WTC11 (cell line): ENCODE measurements at regions not wholly inside any gene's neighbourhood (a gene's known extent, or its start where the extent isn't known, plus 50 kb on each side); places are given as distances from the start of the nearest gene placed in this dataset.

Experiments used
- ATAC-seq: fragments of 200-7000 bp; cut with Tn5 transposase; 2 replicates; pipeline ENCODE4 v1.10.0; 2021; ENCODE audit warnings: mild to moderate bottlenecking, moderate library complexity
- CTCF ChIA-PET: fragments of 300-600 bp; sonication (Branson Sonifier 250); formaldehyde crosslinking; loops from one replicate; lab custom pipeline; 2021; ENCODE audit warnings: antibody characterized with exemption; lab: Charles Lee
- POLR2A ChIA-PET: fragments of 350-600 bp; sonication (Branson Sonifier 250); formaldehyde crosslinking; loops from one replicate; lab custom pipeline; 2021; ENCODE audit warnings: antibody characterized with exemption; lab: Charles Lee
- DNase-seq: peaks from one replicate; pipeline ENCODE4 v3.0.0; 2021; ENCODE audit warnings: low spot score
- H3K27ac Mint-ChIP-seq: 2 replicates; pipeline ENCODE4 v1.8.0; 2021; ENCODE audit warnings: mixed read lengths
- H3K27me3 Mint-ChIP-seq: 2 replicates; pipeline ENCODE4 v1.8.0; 2021; ENCODE audit warnings: low read depth, mild to moderate bottlenecking, moderate library complexity, mixed read lengths
- H3K36me3 Mint-ChIP-seq: 2 replicates; pipeline ENCODE4 v1.8.0; 2021; ENCODE audit warnings: mixed read lengths
- H3K4me1 Mint-ChIP-seq: 2 replicates; pipeline ENCODE4 v1.8.0; 2022; ENCODE audit warnings: mixed read lengths
- H3K4me3 Mint-ChIP-seq: 2 replicates; pipeline ENCODE4 v1.8.0; 2021; ENCODE audit warnings: mild to moderate bottlenecking, moderate library complexity, mixed read lengths
- H3K9me3 Mint-ChIP-seq: 2 replicates; pipeline ENCODE4 v1.8.0; 2021; ENCODE audit warnings: mixed read lengths
- AFF4 ChIP-seq: sonication (generic); formaldehyde crosslinking; IDR thresholded peaks from 2 replicates; pipeline ENCODE4 v1.8.1; 2023; ENCODE audit warnings: mild to moderate bottlenecking, missing genetic modification reagents, borderline replicate concordance
- CDX4 ChIP-seq: fragments of 250-450 bp; sonication (Bioruptor Pico); IDR thresholded peaks from 2 replicates; pipeline ENCODE4 v1.9.0; 2021; ENCODE audit warnings: moderate library complexity, mild to moderate bottlenecking, inconsistent platforms, borderline replicate concordance
- ERG ChIP-seq: fragments of 250-450 bp; sonication (Bioruptor Pico); IDR thresholded peaks from 2 replicates; pipeline ENCODE4 v1.8.0; 2021; ENCODE audit warnings: mild to moderate bottlenecking
- HMGA2 ChIP-seq: fragments of 250-450 bp; sonication (Bioruptor Pico); IDR thresholded peaks from 2 replicates; pipeline ENCODE4 v1.4.0; 2021; ENCODE audit warnings: mild to moderate bottlenecking, moderate library complexity
- MYBL2 ChIP-seq: sonication (generic); formaldehyde crosslinking; IDR thresholded peaks from 2 replicates; pipeline ENCODE4 v1.8.1; 2023; ENCODE audit warnings: mild to moderate bottlenecking, moderate library complexity, missing genetic modification reagents
- NR1H2 ChIP-seq: sonication (generic); formaldehyde crosslinking; IDR thresholded peaks from 2 replicates; pipeline ENCODE4 v1.9.0; 2021; ENCODE audit warnings: mild to moderate bottlenecking, moderate library complexity, missing genetic modification reagents
- OVOL2 ChIP-seq: fragments of 250-450 bp; sonication (Bioruptor Pico); IDR thresholded peaks from 2 replicates; pipeline ENCODE4 v1.9.0; 2021; ENCODE audit warnings: mild to moderate bottlenecking, borderline replicate concordance
- PREB ChIP-seq: sonication (generic); formaldehyde crosslinking; IDR thresholded peaks from 2 replicates; pipeline ENCODE4 v1.8.1; 2022; ENCODE audit warnings: mild to moderate bottlenecking, missing genetic modification reagents, moderate library complexity, borderline replicate concordance
- SOX15 ChIP-seq: fragments of 250-450 bp; sonication (Bioruptor Pico); IDR thresholded peaks from 2 replicates; pipeline ENCODE4 v1.9.0; 2021; ENCODE audit warnings: mild to moderate bottlenecking
- TCF7 ChIP-seq: sonication (generic); formaldehyde crosslinking; IDR thresholded peaks from 2 replicates; pipeline ENCODE4 v1.8.0; 2022; ENCODE audit warnings: mild to moderate bottlenecking, low read depth, missing genetic modification reagents, moderate library complexity
- TEAD1 ChIP-seq: sonication (generic); formaldehyde crosslinking; IDR thresholded peaks from 2 replicates; pipeline ENCODE4 v1.8.0; 2022; ENCODE audit warnings: mild to moderate bottlenecking, missing genetic modification reagents
- TP53 ChIP-seq: sonication (generic); formaldehyde crosslinking; IDR thresholded peaks from 2 replicates; pipeline ENCODE4 v1.8.1; 2023; ENCODE audit warnings: mild to moderate bottlenecking, missing genetic modification reagents
- ZBTB43 ChIP-seq: sonication (generic); formaldehyde crosslinking; IDR thresholded peaks from 2 replicates; pipeline ENCODE4 v1.8.1; 2023; ENCODE audit warnings: mild to moderate bottlenecking, missing genetic modification reagents
- ZMAT4 ChIP-seq: fragments of 250-450 bp; sonication (Bioruptor Pico); IDR thresholded peaks from 2 replicates; pipeline ENCODE4 v1.9.0; 2021; ENCODE audit warnings: mild to moderate bottlenecking
- ZNF138 ChIP-seq: sonication (generic); formaldehyde crosslinking; conservative IDR thresholded peaks from 2 replicates; pipeline ENCODE4 v1.8.1; 2022; ENCODE audit warnings: mild to moderate bottlenecking, moderate library complexity, missing genetic modification reagents
- ZNF281 ChIP-seq: sonication (generic); formaldehyde crosslinking; IDR thresholded peaks from 2 replicates; pipeline ENCODE4 v1.8.0; 2023; ENCODE audit warnings: mild to moderate bottlenecking, missing genetic modification reagents
- ZNF416 ChIP-seq: fragments of 250-450 bp; sonication (Bioruptor Pico); IDR thresholded peaks from 2 replicates; pipeline ENCODE4 v1.9.0; 2021; ENCODE audit warnings: mild to moderate bottlenecking, inconsistent platforms
- ZNF512 ChIP-seq: sonication (generic); formaldehyde crosslinking; IDR thresholded peaks from 2 replicates; pipeline ENCODE4 v1.8.1; 2022; ENCODE audit warnings: missing genetic modification reagents, borderline replicate concordance

- TF ChIP-seq PREB (CRISPR knock-in tag) (no peak), ZMAT4 (no peak), ZNF281 (no peak)
Observed at GRCh38 chr6:67775333-67775732, 859.7 kb upstream of the ADGRB3 start (continued).

GRCh38 chr6:67768972-67769371 lies 866.1 kb upstream of the ADGRB3 start:
- POLR2A ChIA-PET, result no interaction called here

More at GRCh38 chr6:67768972-67769371, 866.1 kb upstream of the ADGRB3 start:
- no peaks in the 10 kb centered on the region for H3K36me3 Mint-ChIP-seq
- no peaks in the 10 kb centered on the region for H3K4me1 Mint-ChIP-seq
- CTCF ChIA-PET, result no interaction called here
- ATAC-seq (no peak), DNase-seq (no peak)
- TF ChIP-seq ZBTB43 (CRISPR knock-in tag) (no peak), AFF4 (CRISPR knock-in tag) (no peak), ZNF138 (CRISPR knock-in tag) (no peak), NR1H2 (CRISPR knock-in tag) (no peak), ZNF416 (CRISPR knock-in tag) (no peak), HMGA2 (no peak), ZNF512 (CRISPR knock-in tag) (no peak), CDX4 (CRISPR knock-in tag) (no peak), TP53 (CRISPR knock-in tag) (no peak), MYBL2 (CRISPR knock-in tag) (no peak), OVOL2 (CRISPR knock-in tag) (no peak), ERG (CRISPR knock-in tag) (no peak), SOX15 (CRISPR knock-in tag) (no peak), TCF7 (CRISPR knock-in tag) (no peak), ZMAT4 (no peak), TEAD1 (CRISPR knock-in tag) (no peak)
- H3K9me3 Mint-ChIP-seq, result peaks cover 8% of the 10 kb centered on the region; the same call in 1 of the 2 replicates
- no peak overlapping the region for H3K27ac Mint-ChIP-seq
- H3K27me3 Mint-ChIP-seq, result no peaks in the 10 kb centered on the region
- H3K4me3 Mint-ChIP-seq, result no peak overlapping the region
